ENCODE measurements at regions not wholly inside any gene's neighbourhood (a gene's known extent, or its start where the extent isn't known, plus 50 kb on each side); places are given as distances from the start of the nearest gene placed in this dataset.
A peak's percentile ranks its signal among the peaks of the same experiment; 100 is the strongest.
"Not testable (repeated sequence)": the region's sequence is repeated elsewhere in the genome, so short reads cannot be mapped to it uniquely, and the experiment has no call there.

GRCh38 chr1:219420913-219421312 lies 192.0 kb downstream of the ZC3H11B start:
- H3K27me3 Mint-ChIP-seq: no peaks in the 10 kb centered on the region
- H3K9me3 Mint-ChIP-seq: no peaks in the 10 kb centered on the region
- ATAC-seq (replicated peaks): no peak
- H3K27ac Mint-ChIP-seq: no peak overlapping the region
- H3K36me3 Mint-ChIP-seq (ENCODE audit: low read depth): no peaks in the 10 kb centered on the region
- H3K4me3 Mint-ChIP-seq: no peak overlapping the region
- no peaks in the 10 kb centered on the region for H3K4me1 Mint-ChIP-seq

- Mint-ChIP-seq H3K4me1 (no peaks in the 10 kb centered on the region), H3K27me3 (no peaks in the 10 kb centered on the region), H3K4me3 (no peak overlapping the region), H3K36me3 (ENCODE audit: low read depth) (no peaks in the 10 kb centered on the region), H3K27ac (no peak overlapping the region), H3K9me3 (no peaks in the 10 kb centered on the region)
- ATAC-seq (replicated peaks): no peak
Measured at GRCh38 chr1:219419860-219420259, 193.0 kb downstream of the ZC3H11B start.

DNA sequence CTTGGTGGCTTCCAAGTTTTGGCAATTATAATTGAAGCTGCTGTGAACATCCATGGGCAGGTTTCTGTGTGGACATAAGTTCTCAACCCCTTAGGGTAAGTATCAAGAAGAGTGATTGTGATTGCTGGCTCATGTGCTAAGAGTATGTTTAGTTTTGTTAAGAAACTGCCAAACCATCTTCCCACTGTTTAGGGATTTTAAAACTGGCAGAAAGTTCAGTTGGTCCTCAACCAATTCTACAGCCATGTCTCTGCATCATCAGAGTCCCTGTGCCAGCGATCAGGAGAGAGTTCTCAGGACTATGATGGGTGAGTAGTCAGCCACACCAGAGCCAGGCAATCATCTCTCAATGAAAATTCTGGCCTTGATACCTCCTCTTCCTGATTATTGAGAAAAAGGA lies 193.8 kb downstream of the ZC3H11B start:
- no peaks in the 10 kb centered on the region for H3K4me1 Mint-ChIP-seq
- H3K27me3 Mint-ChIP-seq: no peaks in the 10 kb centered on the region
- no peak overlapping the region for H3K27ac Mint-ChIP-seq
- no peak overlapping the region for H3K4me3 Mint-ChIP-seq
- no peak for ATAC-seq (replicated peaks)
- H3K36me3 Mint-ChIP-seq (ENCODE audit: low read depth): no peaks in the 10 kb centered on the region
- no peaks in the 10 kb centered on the region for H3K9me3 Mint-ChIP-seq

GRCh38 chr1:219417610-219418009 lies 195.3 kb downstream of the ZC3H11B start:
- Mint-ChIP-seq H3K4me1 (no peaks in the 10 kb centered on the region), H3K9me3 (no peaks in the 10 kb centered on the region), H3K4me3 (no peak overlapping the region), H3K27ac (no peak overlapping the region), H3K36me3 (ENCODE audit: low read depth) (no peaks in the 10 kb centered on the region), H3K27me3 (no peaks in the 10 kb centered on the region)
- no peak for ATAC-seq (replicated peaks)

DNA sequence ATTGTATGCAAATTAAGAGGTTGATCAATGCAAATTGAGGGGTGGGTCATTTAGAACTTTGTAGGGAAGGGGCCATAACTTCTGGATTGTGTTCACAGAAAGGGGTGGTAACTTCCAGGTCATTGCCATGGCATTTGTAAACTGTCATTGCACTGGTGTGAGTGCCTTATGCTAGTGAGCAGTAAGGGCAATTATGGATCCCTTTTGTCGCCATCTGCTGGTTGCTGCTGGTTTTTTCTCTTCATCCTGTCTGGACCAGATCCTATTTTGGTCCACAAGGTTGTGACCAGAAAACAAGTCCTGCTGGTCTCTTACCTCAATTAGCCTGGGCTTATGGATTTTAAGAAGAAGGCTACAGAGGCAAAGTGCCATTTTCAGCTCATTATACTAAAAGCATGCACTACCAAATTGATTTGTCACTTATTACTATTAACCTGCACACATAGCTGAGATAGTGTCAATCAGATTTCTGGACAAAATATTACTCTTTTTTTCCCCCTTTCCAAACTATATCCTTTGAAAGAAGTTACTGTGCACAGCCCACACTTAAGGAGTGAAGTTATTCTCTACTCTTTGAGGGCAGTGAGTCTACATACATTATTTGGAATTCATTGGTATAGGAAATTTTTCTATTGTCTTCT lies 196.2 kb downstream of the ZC3H11B start:
- Mint-ChIP-seq H3K36me3 (ENCODE audit: low read depth) (no peaks in the 10 kb centered on the region), H3K4me1 (no peaks in the 10 kb centered on the region)
- ATAC-seq (replicated peaks): peak; percentile 76

GRCh38 chr1:219415915-219416314 lies 197.0 kb downstream of the ZC3H11B start:
- Mint-ChIP-seq H3K9me3 (no peaks in the 10 kb centered on the region), H3K27ac (no peak overlapping the region), H3K4me3 (no peak overlapping the region), H3K27me3 (no peaks in the 10 kb centered on the region), H3K36me3 (ENCODE audit: low read depth) (no peaks in the 10 kb centered on the region), H3K4me1 (no peaks in the 10 kb centered on the region)
- no peak for ATAC-seq (replicated peaks)

More for the DNA sequence above, 196.2 kb downstream of the ZC3H11B start:
- H3K27ac Mint-ChIP-seq: no peak overlapping the region
- H3K27me3 Mint-ChIP-seq: no peaks in the 10 kb centered on the region
- H3K9me3 Mint-ChIP-seq: no peaks in the 10 kb centered on the region
- no peak overlapping the region for H3K4me3 Mint-ChIP-seq

- Mint-ChIP-seq H3K4me1 (no peaks in the 10 kb centered on the region), H3K27me3 (no peaks in the 10 kb centered on the region), H3K4me3 (no peak overlapping the region), H3K27ac (no peak overlapping the region), H3K9me3 (no peaks in the 10 kb centered on the region), H3K36me3 (ENCODE audit: low read depth) (no peaks in the 10 kb centered on the region)
- ATAC-seq (replicated peaks): no peak
Measured at GRCh38 chr1:219415433-219415832, 197.5 kb downstream of the ZC3H11B start.

DNA sequence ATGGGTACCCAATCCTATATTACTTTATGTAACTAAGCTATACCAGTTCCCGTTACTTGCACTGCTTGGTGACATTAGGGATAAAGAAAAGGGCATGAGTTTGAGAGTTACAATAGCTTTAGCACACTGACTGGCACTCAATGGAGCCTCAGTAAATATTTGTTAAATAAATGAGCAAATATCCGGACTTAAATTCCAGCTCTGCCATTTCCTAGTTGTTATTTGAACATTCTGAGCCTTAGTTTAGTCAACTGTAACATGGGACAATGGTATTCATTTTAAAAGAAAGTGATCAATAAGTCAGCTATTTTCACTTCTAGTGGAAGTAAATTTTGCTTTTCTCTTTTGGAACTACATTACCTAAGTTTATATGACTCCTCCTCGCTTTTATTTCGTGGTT lies 198.7 kb downstream of the ZC3H11B start:
- Mint-ChIP-seq H3K36me3 (ENCODE audit: low read depth) (no peaks in the 10 kb centered on the region), H3K4me3 (no peak overlapping the region), H3K4me1 (no peaks in the 10 kb centered on the region), H3K9me3 (no peaks in the 10 kb centered on the region), H3K27me3 (no peaks in the 10 kb centered on the region), H3K27ac (no peak overlapping the region)
- no peak for ATAC-seq (replicated peaks)

GRCh38 chr1:219413536-219413935 lies 199.4 kb downstream of the ZC3H11B start:
- Mint-ChIP-seq H3K9me3 (no peaks in the 10 kb centered on the region), H3K27ac (no peak overlapping the region)
- no peak for ATAC-seq (replicated peaks)

GRCh38 chr1:219412772-219413171 lies 200.1 kb downstream of the ZC3H11B start:
- H3K4me1 Mint-ChIP-seq: no peaks in the 10 kb centered on the region
- ATAC-seq (replicated peaks): no peak
- H3K9me3 Mint-ChIP-seq: no peaks in the 10 kb centered on the region
- H3K4me3 Mint-ChIP-seq: no peak overlapping the region
- H3K27me3 Mint-ChIP-seq: no peaks in the 10 kb centered on the region
- no peak overlapping the region for H3K27ac Mint-ChIP-seq
- H3K36me3 Mint-ChIP-seq (ENCODE audit: low read depth): no peaks in the 10 kb centered on the region

More at GRCh38 chr1:219413536-219413935, 199.4 kb downstream of the ZC3H11B start:
- Mint-ChIP-seq H3K4me3 (no peak overlapping the region), H3K36me3 (ENCODE audit: low read depth) (no peaks in the 10 kb centered on the region), H3K27me3 (no peaks in the 10 kb centered on the region), H3K4me1 (no peaks in the 10 kb centered on the region)

GRCh38 chr1:219410721-219411120 lies 202.2 kb downstream of the ZC3H11B start:
- not testable (repeated sequence) for H3K4me1 Mint-ChIP-seq; H3K27me3 Mint-ChIP-seq; H3K9me3 Mint-ChIP-seq; H3K4me3 Mint-ChIP-seq; ATAC-seq (replicated peaks); H3K27ac Mint-ChIP-seq; H3K36me3 Mint-ChIP-seq (ENCODE audit: low read depth)

- peaks cover 7% of the 10 kb centered on the region for H3K27me3 Mint-ChIP-seq
- H3K27ac Mint-ChIP-seq: no peak overlapping the region
- no peaks in the 10 kb centered on the region for H3K9me3 Mint-ChIP-seq
- no peaks in the 10 kb centered on the region for H3K4me1 Mint-ChIP-seq
- no peak overlapping the region for H3K4me3 Mint-ChIP-seq
- ATAC-seq (replicated peaks): no peak
- no peaks in the 10 kb centered on the region for H3K36me3 Mint-ChIP-seq (ENCODE audit: low read depth)
Measured at GRCh38 chr1:219405531-219406331, 207.2 kb downstream of the ZC3H11B start.

GRCh38 chr1:219404629-219405028 lies 208.3 kb downstream of the ZC3H11B start:
- peaks cover 7% of the 10 kb centered on the region for H3K27me3 Mint-ChIP-seq
- H3K27ac Mint-ChIP-seq: no peak overlapping the region
- H3K9me3 Mint-ChIP-seq: no peaks in the 10 kb centered on the region
- no peak overlapping the region for H3K4me3 Mint-ChIP-seq
- ATAC-seq (replicated peaks): no peak
- no peaks in the 10 kb centered on the region for H3K4me1 Mint-ChIP-seq
- no peaks in the 10 kb centered on the region for H3K36me3 Mint-ChIP-seq (ENCODE audit: low read depth)

DNA sequence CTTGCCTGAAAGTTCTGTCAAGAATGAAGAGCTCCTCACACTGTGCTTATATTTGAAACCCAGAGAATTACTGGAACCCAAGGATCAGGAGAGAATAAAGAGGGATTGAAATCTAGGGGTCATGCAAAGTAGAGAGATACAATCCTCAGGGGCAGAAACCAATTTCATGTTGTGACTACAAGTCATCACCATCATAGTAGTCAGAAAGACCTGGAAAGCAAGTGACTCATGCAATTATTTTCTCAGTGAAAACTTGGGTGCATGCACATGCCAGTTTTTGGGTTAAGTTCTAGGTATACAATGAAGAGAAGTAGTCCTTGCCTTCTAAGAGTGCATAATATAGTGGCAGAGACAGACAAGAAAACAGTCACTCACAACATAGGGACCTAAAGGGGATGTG lies 210.0 kb downstream of the ZC3H11B start:
- ATAC-seq (replicated peaks): no peak
- H3K27me3 Mint-ChIP-seq: peaks cover 7% of the 10 kb centered on the region

More for the DNA sequence above, 210.0 kb downstream of the ZC3H11B start:
- peaks cover 5% of the 10 kb centered on the region for H3K9me3 Mint-ChIP-seq
- H3K4me3 Mint-ChIP-seq: no peak overlapping the region
- no peaks in the 10 kb centered on the region for H3K36me3 Mint-ChIP-seq (ENCODE audit: low read depth)
- H3K27ac Mint-ChIP-seq: no peak overlapping the region
- no peaks in the 10 kb centered on the region for H3K4me1 Mint-ChIP-seq
